Retinal pigment epithelial cell (primary cell): ENCODE measurements at regions not wholly inside any gene's neighbourhood (a gene's known extent, or its start where the extent isn't known, plus 50 kb on each side); places are given as distances from the start of the nearest gene placed in this dataset.

Source experiments
- DNase-seq: peaks from one replicate; pipeline ENCODE4 v3.0.0-alpha.2; 2010; ENCODE audit warnings: low read depth
- H3K4me3 ChIP-seq: 2 replicates; pipeline ENCODE4 v1.5.1; 2011; ENCODE audit warnings: mild to moderate bottlenecking, low read length, control low read depth, moderate library complexity
- TF ChIP-seq, protein P1 (sequence below): conservative IDR thresholded peaks from 2 replicates; pipeline ENCODE4 v1.5.1; 2011; ENCODE audit warnings: low read depth, low read length, control low read depth, inconsistent platforms

DNA sequence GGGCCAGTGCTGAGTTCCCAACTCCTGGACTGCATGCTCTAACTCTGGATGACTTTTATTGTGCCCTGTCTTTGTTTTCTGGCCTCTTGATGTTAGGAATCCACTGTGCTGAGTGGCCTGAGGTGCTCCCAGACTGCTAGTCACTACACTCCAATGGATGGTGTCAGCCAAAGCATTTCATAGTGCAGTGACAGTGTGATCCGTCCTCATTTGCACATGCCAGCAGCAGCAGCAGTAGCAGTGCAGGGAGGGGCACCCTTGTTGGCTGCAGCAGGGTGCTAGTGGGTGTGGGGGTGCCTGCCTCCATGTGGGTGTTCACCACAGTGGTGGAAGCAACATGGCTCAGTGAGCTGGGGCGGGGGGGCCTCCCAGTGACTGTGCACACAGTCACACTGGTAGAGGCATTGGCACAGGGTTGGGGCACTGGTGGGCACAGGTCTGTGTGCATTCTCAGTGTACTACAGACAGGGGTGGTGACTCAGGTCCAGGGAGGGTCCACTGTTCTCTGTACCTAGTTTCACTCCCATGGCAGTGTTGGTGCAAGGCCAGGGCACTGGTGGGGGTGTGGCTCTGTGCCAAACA is 214.0 kb downstream of the ZC3H11B start:
- TF ChIP-seq, protein P1, sequence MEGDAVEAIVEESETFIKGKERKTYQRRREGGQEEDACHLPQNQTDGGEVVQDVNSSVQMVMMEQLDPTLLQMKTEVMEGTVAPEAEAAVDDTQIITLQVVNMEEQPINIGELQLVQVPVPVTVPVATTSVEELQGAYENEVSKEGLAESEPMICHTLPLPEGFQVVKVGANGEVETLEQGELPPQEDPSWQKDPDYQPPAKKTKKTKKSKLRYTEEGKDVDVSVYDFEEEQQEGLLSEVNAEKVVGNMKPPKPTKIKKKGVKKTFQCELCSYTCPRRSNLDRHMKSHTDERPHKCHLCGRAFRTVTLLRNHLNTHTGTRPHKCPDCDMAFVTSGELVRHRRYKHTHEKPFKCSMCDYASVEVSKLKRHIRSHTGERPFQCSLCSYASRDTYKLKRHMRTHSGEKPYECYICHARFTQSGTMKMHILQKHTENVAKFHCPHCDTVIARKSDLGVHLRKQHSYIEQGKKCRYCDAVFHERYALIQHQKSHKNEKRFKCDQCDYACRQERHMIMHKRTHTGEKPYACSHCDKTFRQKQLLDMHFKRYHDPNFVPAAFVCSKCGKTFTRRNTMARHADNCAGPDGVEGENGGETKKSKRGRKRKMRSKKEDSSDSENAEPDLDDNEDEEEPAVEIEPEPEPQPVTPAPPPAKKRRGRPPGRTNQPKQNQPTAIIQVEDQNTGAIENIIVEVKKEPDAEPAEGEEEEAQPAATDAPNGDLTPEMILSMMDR, result no peak
- DNase-seq, result no peak
- no peak overlapping the region for H3K4me3 ChIP-seq

DNA sequence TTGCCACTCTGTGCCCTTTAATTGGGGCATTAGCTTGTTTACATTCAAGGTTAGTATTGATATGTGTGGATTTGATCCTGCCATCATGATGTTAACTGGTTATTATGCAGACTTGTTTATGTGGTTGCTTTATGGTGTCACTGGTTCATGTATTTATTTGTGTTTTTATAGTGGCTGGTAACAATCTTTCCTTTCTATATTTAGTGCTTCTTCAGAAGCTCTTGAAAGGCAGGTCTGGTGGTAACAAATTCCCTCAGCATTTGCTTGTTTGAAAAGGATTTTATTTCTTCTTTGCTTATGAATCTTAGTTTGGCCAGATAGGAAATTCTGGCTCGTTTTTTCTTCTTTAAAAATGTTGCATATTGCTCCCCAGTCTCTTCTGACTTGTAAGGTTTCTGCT is 215.4 kb downstream of the ZC3H11B start:
- H3K4me3 ChIP-seq, result no peak overlapping the region
- TF ChIP-seq, protein P1, result no peak
- DNase-seq, result no peak

DNA sequence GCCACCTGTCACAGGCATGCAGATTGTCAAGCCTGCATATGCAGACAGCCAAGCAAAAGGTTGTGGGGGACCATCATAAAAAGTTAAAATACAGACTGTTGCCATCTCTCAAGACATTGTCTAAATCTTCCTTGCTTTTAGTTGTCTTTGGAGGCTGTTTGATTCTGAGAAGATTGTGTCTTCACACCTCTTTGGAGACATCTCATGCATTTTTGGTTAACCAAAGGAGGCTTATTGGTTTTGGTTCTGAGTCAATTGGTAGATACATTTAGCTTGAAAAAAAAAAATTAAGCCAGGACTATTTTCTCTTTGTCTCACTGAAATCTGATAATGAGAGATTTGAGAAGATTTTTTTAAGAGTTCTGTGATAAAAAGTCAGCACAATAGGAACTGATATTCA is 217.6 kb downstream of the LYPLAL1 start:
- H3K4me3 ChIP-seq, result no peak overlapping the region
- TF ChIP-seq, protein P1, result no peak
- no peak for DNase-seq

DNA sequence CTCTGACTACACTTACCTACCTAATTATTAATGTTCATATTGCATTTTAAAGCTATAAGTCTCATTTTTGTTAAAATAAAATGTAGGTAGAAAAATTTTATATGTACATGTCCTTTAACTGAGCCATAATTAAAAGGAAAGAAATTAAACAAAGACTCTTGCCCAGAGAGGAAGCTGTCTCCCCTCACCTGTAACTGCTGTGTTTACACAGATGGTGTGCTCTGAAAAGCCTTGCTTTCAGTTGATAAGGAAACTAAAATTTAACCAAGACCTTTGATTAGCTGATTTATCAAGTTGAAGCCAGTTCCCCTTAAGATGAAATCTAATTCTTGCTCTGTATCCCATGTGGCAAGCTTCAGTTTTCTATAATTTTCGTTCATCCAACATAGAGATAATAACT is 213.5 kb downstream of the LYPLAL1 start:
- TF ChIP-seq, protein P1, result no peak
- no peak overlapping the region for H3K4me3 ChIP-seq
- no peak for DNase-seq

DNA sequence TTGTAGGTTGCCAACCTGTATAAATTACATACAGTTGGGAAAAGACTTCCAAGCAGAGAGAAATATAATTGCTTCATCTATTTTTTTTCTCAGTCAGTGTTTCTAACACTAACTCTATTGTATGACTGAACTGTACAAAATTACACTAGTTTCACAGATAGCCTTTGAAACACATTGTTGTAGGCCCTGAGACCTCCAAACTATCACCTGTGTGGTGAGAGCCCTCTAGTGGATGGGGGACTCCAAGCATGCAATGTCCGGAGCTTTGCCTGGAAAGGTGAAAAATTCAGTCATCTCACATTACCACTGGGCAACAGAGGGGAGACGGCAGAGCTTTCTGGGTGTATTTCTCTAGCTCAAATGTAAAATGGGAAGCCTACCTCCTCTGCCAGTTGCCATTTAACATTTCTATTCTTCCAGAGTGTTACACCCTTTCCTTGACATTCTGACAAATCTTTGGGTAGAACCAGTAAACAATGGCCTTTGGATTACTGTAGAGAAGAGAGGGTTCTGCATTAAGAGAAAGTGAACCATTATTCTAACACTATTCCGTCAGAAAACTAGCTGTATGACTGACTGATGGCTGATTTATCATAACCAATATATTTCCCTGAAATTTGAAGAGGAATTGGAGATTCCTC is 212.2 kb downstream of the LYPLAL1 start:
- peak; percentile 43 for DNase-seq
- no peak overlapping the region for H3K4me3 ChIP-seq
- TF ChIP-seq, protein P1, result peak; percentile 98

DNA sequence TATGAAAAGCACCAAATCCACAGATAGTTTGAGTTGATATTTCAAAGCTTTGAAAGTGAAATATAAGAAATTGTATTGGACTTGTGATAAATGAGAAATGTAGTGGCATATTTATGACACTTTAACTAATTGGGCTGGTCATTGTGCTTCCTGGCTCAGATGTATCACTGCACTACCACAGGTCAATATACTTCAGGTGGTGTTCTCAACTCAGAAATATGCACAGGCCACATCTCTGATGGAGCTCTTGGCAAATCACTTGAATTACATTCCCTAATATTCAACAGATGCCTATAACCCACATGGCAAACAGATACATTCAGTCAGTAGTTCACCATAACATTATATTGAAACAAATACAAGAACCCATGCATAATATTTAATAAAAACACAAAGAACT is 209.6 kb downstream of the LYPLAL1 start:
- no peak for DNase-seq
- no peak overlapping the region for H3K4me3 ChIP-seq
- TF ChIP-seq, protein P1, result no peak

DNA sequence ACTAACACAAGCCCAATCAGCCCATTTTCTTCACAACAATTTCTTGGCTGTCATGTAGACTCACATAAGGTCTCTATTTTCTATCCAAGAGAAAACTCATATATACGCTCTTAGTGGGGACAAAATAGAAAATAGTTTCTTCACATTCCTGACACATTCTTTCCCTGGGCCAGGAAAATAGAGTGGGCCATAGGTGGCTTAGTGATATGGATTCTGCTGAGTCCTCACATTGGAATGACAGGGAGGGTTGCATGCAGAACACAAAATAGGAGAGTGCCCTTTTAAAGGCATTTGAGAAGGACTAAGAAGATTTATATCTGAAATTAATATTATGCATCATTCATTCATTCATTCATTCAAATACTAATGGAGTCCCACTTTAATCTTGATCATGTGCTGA is 207.7 kb downstream of the LYPLAL1 start:
- no peak for DNase-seq
- TF ChIP-seq, protein P1, result no peak
- no peak overlapping the region for H3K4me3 ChIP-seq
